H1 (cell line): ENCODE measurements at regions not wholly inside any gene's neighbourhood (a gene's known extent, or its start where the extent isn't known, plus 50 kb on each side); places are given as distances from the start of the nearest gene placed in this dataset.
A peak's percentile ranks its signal among the peaks of the same experiment; 100 is the strongest.

Experiments used
- ATF3 ChIP-seq: IDR thresholded peaks from 2 replicates; pipeline ENCODE4 v1.6.1; 2011; ENCODE audit warnings: low read depth, mild to moderate bottlenecking, low read length; ENCODE audit not compliant: insufficient read depth
- EZH2 ChIP-seq: fragments of 200-600 bp; sonication (generic); IDR thresholded peaks from 2 replicates; pipeline ENCODE4 v1.7.1; 2012; ENCODE audit warnings: low read depth, mild to moderate bottlenecking, moderate library complexity, low read length, inconsistent platforms; ENCODE audit not compliant: severe bottlenecking
- POLR2A ChIP-seq, 2 experiments: IDR thresholded peaks; 1 replicate in 1 of 2; 2 replicates in 1 of 2; pipeline ENCODE4 v1.6.1; 2011; ENCODE audit warnings: low read depth in 2 of 2, low read length in 2 of 2, mild to moderate bottlenecking in 2 of 2; ENCODE audit errors: control extremely low read depth in 1 of 2
- POU5F1 ChIP-seq: IDR thresholded peaks from 2 replicates; pipeline ENCODE4 v1.6.1; 2011; ENCODE audit warnings: low read depth, mild to moderate bottlenecking, low read length, moderate library complexity
- SRF ChIP-seq: IDR thresholded peaks from 2 replicates; pipeline ENCODE4 v1.6.1; 2011; ENCODE audit warnings: mild to moderate bottlenecking, low read depth, low read length, moderate library complexity
- TAF1 ChIP-seq: IDR thresholded peaks from 2 replicates; pipeline ENCODE4 v1.6.1; 2011; ENCODE audit warnings: mild to moderate bottlenecking, low read depth, low read length
- TF ChIP-seq, protein P1 (sequence below), 3 experiments: IDR thresholded peaks; 1 replicate in 2 of 3; 2 replicates in 1 of 3; pipeline versions ENCODE4 v1.5.1 to v1.6.1; 2011; ENCODE audit warnings: low read length in 3 of 3, mild to moderate bottlenecking in 3 of 3, inconsistent platforms in 2 of 3, low read depth in 1 of 3, moderate library complexity in 1 of 3; ENCODE audit not compliant: insufficient read depth in 1 of 3; ENCODE audit errors: control extremely low read depth in 1 of 3
- TF ChIP-seq, protein P2 (sequence below): IDR thresholded peaks from 2 replicates; pipeline ENCODE4 v1.6.1; 2012; ENCODE audit warnings: inconsistent platforms

- TF ChIP-seq, protein P1, sequence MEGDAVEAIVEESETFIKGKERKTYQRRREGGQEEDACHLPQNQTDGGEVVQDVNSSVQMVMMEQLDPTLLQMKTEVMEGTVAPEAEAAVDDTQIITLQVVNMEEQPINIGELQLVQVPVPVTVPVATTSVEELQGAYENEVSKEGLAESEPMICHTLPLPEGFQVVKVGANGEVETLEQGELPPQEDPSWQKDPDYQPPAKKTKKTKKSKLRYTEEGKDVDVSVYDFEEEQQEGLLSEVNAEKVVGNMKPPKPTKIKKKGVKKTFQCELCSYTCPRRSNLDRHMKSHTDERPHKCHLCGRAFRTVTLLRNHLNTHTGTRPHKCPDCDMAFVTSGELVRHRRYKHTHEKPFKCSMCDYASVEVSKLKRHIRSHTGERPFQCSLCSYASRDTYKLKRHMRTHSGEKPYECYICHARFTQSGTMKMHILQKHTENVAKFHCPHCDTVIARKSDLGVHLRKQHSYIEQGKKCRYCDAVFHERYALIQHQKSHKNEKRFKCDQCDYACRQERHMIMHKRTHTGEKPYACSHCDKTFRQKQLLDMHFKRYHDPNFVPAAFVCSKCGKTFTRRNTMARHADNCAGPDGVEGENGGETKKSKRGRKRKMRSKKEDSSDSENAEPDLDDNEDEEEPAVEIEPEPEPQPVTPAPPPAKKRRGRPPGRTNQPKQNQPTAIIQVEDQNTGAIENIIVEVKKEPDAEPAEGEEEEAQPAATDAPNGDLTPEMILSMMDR (IDR thresholded peaks at IDR 0.05; ENCODE audit: control extremely low read depth in 1 of 3, insufficient read depth in 1 of 3, low read depth in 1 of 3, low read length in 3 of 3) = peak in 2 of 3 experiments; percentile 34 to 60; a peak in 3 of 4 replicates
- TF ChIP-seq TAF1 = no peak
- no peak for TF ChIP-seq EZH2
- TF ChIP-seq POLR2A (IDR thresholded peaks at IDR 0.05; ENCODE audit: control extremely low read depth in 1 of 2, low read depth in 2 of 2, low read length in 2 of 2) = no peak
- TF ChIP-seq, protein P2, sequence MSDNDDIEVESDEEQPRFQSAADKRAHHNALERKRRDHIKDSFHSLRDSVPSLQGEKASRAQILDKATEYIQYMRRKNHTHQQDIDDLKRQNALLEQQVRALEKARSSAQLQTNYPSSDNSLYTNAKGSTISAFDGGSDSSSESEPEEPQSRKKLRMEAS = no peak
- no peak for TF ChIP-seq SRF
- no peak for TF ChIP-seq POU5F1
- no peak for TF ChIP-seq ATF3
These were observed 112.9 kb downstream of the SPATA31D1 start for GRCh38 chr9:82101475-82101874.
